ENCODE measurements at regions not wholly inside any gene's neighbourhood (a gene's known extent, or its start where the extent isn't known, plus 50 kb on each side); places are given as distances from the start of the nearest gene placed in this dataset.

GRCh38 chr1:216807696-216808095 lies 84.5 kb upstream of the ESRRG start:
- no peak for TF ChIP-seq POLR2A (IDR thresholded peaks at IDR 0.05)
- TF ChIP-seq CTCF (IDR thresholded peaks at IDR 0.05 in 4 of 5, conservative IDR thresholded peaks at IDR 0.05 in 1 of 5) = no peak
